K562 (cell line): ENCODE measurements at regions not wholly inside any gene's neighbourhood (a gene's known extent, or its start where the extent isn't known, plus 50 kb on each side); places are given as distances from the start of the nearest gene placed in this dataset.

Experiments
- ATAC-seq: fragments of 200-7000 bp; cut with Tn5 transposase; 3 replicates; pipeline ENCODE4 v1.9.1; 2020; ENCODE audit warnings: moderate library complexity
- BruUV-seq: library from RNA; stranded (reverse); fragments of 400-500 nt; replicated peaks from 2 replicates; lab custom pipeline; 2021; lab: Mats Ljungman, UMichigan
- CTCF ChIA-PET: fragments of 300-600 bp; formaldehyde crosslinking; extraction: SDS; loops from one replicate; lab custom pipeline; 2021; ENCODE audit warnings: low intra/inter-chr PET ratio; lab: Yijun Ruan, JAX
- POLR2A ChIA-PET: fragments of 300-600, 350-650 bp; sonication (Branson Sonifier 250); formaldehyde crosslinking; extraction: SDS; loops from one replicate; lab custom pipeline; 2021; ENCODE audit warnings: antibody characterized with exemption, inconsistent platforms; lab: Yijun Ruan, JAX
- DNase-seq, 4 experiments: peaks; one replicate each; pipeline versions ENCODE4 v3.0.0 to v3.0.0-alpha.2; 2011 to 2018; ENCODE audit warnings: low spot score in 3 of 4, mixed read lengths in 3 of 4; ENCODE audit errors: extremely low read depth in 1 of 4
- FAIRE-seq: peaks from 2 replicates; lab custom pipeline; 2011; peaks lifted over from hg19 to GRCh38; lab: Jason Lieb, UNC
- H2AFZ ChIP-seq: 2 replicates; pipeline ENCODE4 v1.6.0; 2011; ENCODE audit warnings: low read depth, low read length, control low read depth, inconsistent platforms
- H3K27ac ChIP-seq: fragments of 200-600 bp; 3 replicates; pipeline ENCODE4 v1.8.0; 2011; ENCODE audit warnings: low read depth, mild to moderate bottlenecking, control low read depth, inconsistent platforms, low read length, moderate library complexity, mixed read lengths; ENCODE audit errors: extremely low read depth
- H3K27me3 ChIP-seq, 2 experiments: fragments of 300-600 bp in 1 of 2; 2 replicates in 1 of 2; 3 replicates in 1 of 2; pipeline versions ENCODE4 v1.6.0 to v1.8.0; 2011; ENCODE audit warnings: inconsistent platforms in 2 of 2, low read length in 2 of 2, mild to moderate bottlenecking in 1 of 2, mixed read lengths in 1 of 2, moderate library complexity in 1 of 2; ENCODE audit not compliant: control insufficient read depth in 2 of 2, insufficient read depth in 2 of 2
- H3K36me3 ChIP-seq: fragments of 300-600 bp; 3 replicates; pipeline ENCODE4 v1.8.0; 2011; ENCODE audit warnings: mild to moderate bottlenecking, low read length, inconsistent platforms; ENCODE audit not compliant: control insufficient read depth, insufficient read depth
- H3K4me1 ChIP-seq, 2 experiments: fragments of 200-600 bp in 1 of 2; replicated peaks in 1 of 2; 2 replicates in 1 of 2; 3 replicates in 1 of 2; pipeline versions ENCODE4 v1.5.1 to v1.8.0; 2011; ENCODE audit warnings: inconsistent platforms in 2 of 2, low read length in 2 of 2, mild to moderate bottlenecking in 1 of 2, mixed read lengths in 1 of 2, moderate library complexity in 1 of 2; ENCODE audit not compliant: control insufficient read depth in 2 of 2, insufficient read depth in 2 of 2
- H3K4me2 ChIP-seq: 2 replicates; pipeline ENCODE4 v1.6.1; 2011; ENCODE audit warnings: low read length, control low read depth, inconsistent platforms, mixed read lengths; ENCODE audit not compliant: insufficient read depth
- H3K4me3 ChIP-seq: fragments of 200-600 bp; sonication (generic), shearing (Covaris generic); 2 replicates; pipeline ENCODE4 v1.5.1; 2016; ENCODE audit warnings: control low read depth, inconsistent platforms
- H3K79me2 ChIP-seq: fragments of 200-600 bp; 3 replicates; pipeline ENCODE4 v1.8.0; 2011; ENCODE audit warnings: low read length, inconsistent platforms; ENCODE audit not compliant: control insufficient read depth, insufficient read depth
- H3K9ac ChIP-seq, 2 experiments: 2 replicates each; pipeline versions ENCODE4 v1.6.0 to v1.6.1; 2011; ENCODE audit warnings: low read depth in 2 of 2, low read length in 2 of 2, control low read depth in 1 of 2, inconsistent platforms in 1 of 2, mild to moderate bottlenecking in 1 of 2, mixed read lengths in 1 of 2; ENCODE audit not compliant: insufficient read depth in 1 of 2
- H3K9me1 ChIP-seq: one replicate; pipeline ENCODE4 v1.6.0; 2011; ENCODE audit warnings: inconsistent platforms, mild to moderate bottlenecking, low read length, moderate library complexity; ENCODE audit not compliant: control insufficient read depth, insufficient read depth
- H3K9me3 ChIP-seq: replicated peaks from 2 replicates; pipeline ENCODE4 v1.5.1; 2011; ENCODE audit warnings: low read depth, low read length, inconsistent platforms; ENCODE audit not compliant: control insufficient read depth, insufficient read depth
- H4K20me1 ChIP-seq: replicated peaks from 2 replicates; pipeline ENCODE4 v1.6.1; 2011; ENCODE audit warnings: low read length, inconsistent platforms, mixed read lengths; ENCODE audit not compliant: control insufficient read depth, insufficient read depth
- BCL6 ChIP-seq: fragments of 250-450 bp; sonication (Bioruptor Pico); IDR thresholded peaks from 2 replicates; pipeline ENCODE4 v1.4.0; 2020
- CEBPB ChIP-seq: fragments of 450-650 bp; IDR thresholded peaks from 2 replicates; pipeline ENCODE4 v1.6.1; 2016; ENCODE audit warnings: missing genetic modification characterization, missing compliant biosample characterization
- ELF1 ChIP-seq: fragments of 200-800 bp; sonication (Bioruptor generic); IDR thresholded peaks from 2 replicates; pipeline ENCODE4 v1.6.1; 2016; ENCODE audit warnings: missing genetic modification characterization, missing compliant biosample characterization
- FIP1L1 ChIP-seq: fragments of 200-400 bp; formaldehyde crosslinking; IDR thresholded peaks from 2 replicates; pipeline ENCODE4 v1.6.1; 2018; ENCODE audit warnings: mild to moderate bottlenecking, low read depth, low read length; ENCODE audit not compliant: poor library complexity, severe bottlenecking
- KLF1 ChIP-seq: fragments of 450-650 bp; IDR thresholded peaks from 2 replicates; pipeline ENCODE4 v1.6.1; 2016; ENCODE audit warnings: missing genetic modification characterization, missing compliant biosample characterization
- MCM2 ChIP-seq: fragments of 450-650 bp; IDR thresholded peaks from 2 replicates; pipeline ENCODE4 v1.6.1; 2017; ENCODE audit warnings: low read depth, mild to moderate bottlenecking
- MTA3 ChIP-seq: fragments of 450-650 bp; formaldehyde crosslinking; IDR thresholded peaks from 2 replicates; pipeline ENCODE4 v1.6.1; 2017; ENCODE audit warnings: mild to moderate bottlenecking, borderline replicate concordance
- PHTF2 ChIP-seq: fragments of 250-450 bp; sonication (Bioruptor Pico); IDR thresholded peaks from 2 replicates; pipeline ENCODE4 v1.5.0; 2021; ENCODE audit warnings: mild to moderate bottlenecking
- POLR2A ChIP-seq: fragments of 450-650 bp; conservative IDR thresholded peaks from 2 replicates; pipeline ENCODE4 v1.6.1; 2016
- PRMT5 ChIP-seq: sonication (generic); formaldehyde crosslinking; IDR thresholded peaks from 2 replicates; pipeline ENCODE4 v1.5.0; 2020; ENCODE audit warnings: missing genetic modification reagents
- RBM34 ChIP-seq: fragments of 200-400 bp; formaldehyde crosslinking; IDR thresholded peaks from 2 replicates; pipeline ENCODE4 v1.6.1; 2018; ENCODE audit warnings: low read length, borderline replicate concordance; ENCODE audit not compliant: insufficient read depth
- SIX5 ChIP-seq, 2 experiments: IDR thresholded peaks; 2 replicates each; pipeline ENCODE4 v1.6.1; 2011; ENCODE audit warnings: low read length in 2 of 2, borderline replicate concordance in 1 of 2, low read depth in 1 of 2, mild to moderate bottlenecking in 1 of 2, moderate library complexity in 1 of 2; ENCODE audit not compliant: insufficient read depth in 1 of 2
- SRSF3 ChIP-seq: fragments of 200-400 bp; formaldehyde crosslinking; IDR thresholded peaks from 2 replicates; pipeline ENCODE4 v1.6.1; 2016; ENCODE audit warnings: mild to moderate bottlenecking, low read length, moderate library complexity; ENCODE audit not compliant: insufficient read depth
- ZNF165 ChIP-seq: fragments of 250-450 bp; sonication (Bioruptor Pico); IDR thresholded peaks from 2 replicates; pipeline ENCODE4 v1.4.0; 2020; ENCODE audit warnings: borderline replicate concordance
- ZNF668 ChIP-seq: fragments of 250-450 bp; sonication (Bioruptor Pico); IDR thresholded peaks from 2 replicates; pipeline ENCODE4 v1.8.0; 2022; ENCODE audit warnings: mild to moderate bottlenecking, inconsistent platforms
- WGBS: fragments of 100-300 bp; shearing (Covaris generic); methylation state at CpG from one replicate; pipeline ENCODE4 v1.1.6; 2016; ENCODE audit warnings: low coverage, mixed read lengths; ENCODE audit not compliant: insufficient coverage; ENCODE audit errors: missing lambda C conversion rate; 5-methylcytosine and 5-hydroxymethylcytosine counted together
- in situ Hi-C: fragments of 300-500 bp; cut with MboI; formaldehyde crosslinking; loops from 4 replicates; pipeline ENCODE4 v1.15.0; 2018; ENCODE audit warnings: inconsistent platforms, mixed read lengths
- intact Hi-C: fragments of 100-400 bp; cut with micrococcal nuclease; formaldehyde crosslinking; loops from 2 replicates; pipeline ENCODE4 v1.14.2; 2022
- TF ChIP-seq, protein P1 (sequence below): fragments of 450-650 bp; conservative IDR thresholded peaks from 2 replicates; pipeline ENCODE4 v1.6.1; 2016; ENCODE audit warnings: missing genetic modification characterization, low read depth, mild to moderate bottlenecking, control low read depth, missing compliant biosample characterization

DNA sequence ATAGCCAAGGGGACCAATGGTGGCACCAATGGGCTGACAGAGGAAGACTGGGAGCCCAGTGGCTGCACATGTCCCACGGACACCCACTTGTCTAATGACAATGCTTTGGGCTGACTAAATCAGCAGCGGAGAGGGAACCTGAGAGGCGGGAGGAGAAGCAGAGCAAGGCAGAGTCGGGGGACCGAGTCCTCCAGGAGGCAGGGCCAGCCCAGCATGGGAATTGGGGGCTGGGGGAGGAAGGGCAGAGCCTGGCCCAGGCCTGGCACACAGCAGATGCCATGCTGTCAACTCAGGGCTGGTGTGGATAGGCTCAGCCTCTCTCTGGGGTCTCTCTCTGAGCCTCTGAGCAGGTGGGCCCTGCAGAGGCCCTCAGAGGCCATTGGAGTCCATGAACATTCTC lies 78.4 kb upstream of the KLF13 start:
- H3K79me2 ChIP-seq = no peaks in the 10 kb centered on the region
- H2AFZ ChIP-seq = no peak overlapping the region
- intact Hi-C loops = no loop called here
- H3K9me3 ChIP-seq = no peaks in the 10 kb centered on the region
- no TSS peak for BruUV-seq
- H3K27ac ChIP-seq = no peak overlapping the region
- peaks cover 3% of the 10 kb centered on the region for H3K9me1 ChIP-seq
- H3K4me1 ChIP-seq = no peaks in the 10 kb centered on the region
- no peak for TF ChIP-seq CEBPB (tag)
- TF ChIP-seq KLF1 (tag) = no peak
- TF ChIP-seq, protein P1, sequence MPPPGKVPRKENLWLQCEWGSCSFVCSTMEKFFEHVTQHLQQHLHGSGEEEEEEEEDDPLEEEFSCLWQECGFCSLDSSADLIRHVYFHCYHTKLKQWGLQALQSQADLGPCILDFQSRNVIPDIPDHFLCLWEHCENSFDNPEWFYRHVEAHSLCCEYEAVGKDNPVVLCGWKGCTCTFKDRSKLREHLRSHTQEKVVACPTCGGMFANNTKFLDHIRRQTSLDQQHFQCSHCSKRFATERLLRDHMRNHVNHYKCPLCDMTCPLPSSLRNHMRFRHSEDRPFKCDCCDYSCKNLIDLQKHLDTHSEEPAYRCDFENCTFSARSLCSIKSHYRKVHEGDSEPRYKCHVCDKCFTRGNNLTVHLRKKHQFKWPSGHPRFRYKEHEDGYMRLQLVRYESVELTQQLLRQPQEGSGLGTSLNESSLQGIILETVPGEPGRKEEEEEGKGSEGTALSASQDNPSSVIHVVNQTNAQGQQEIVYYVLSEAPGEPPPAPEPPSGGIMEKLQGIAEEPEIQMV (tag) = no peak
- TF ChIP-seq SIX5 (IDR thresholded peaks at IDR 0.05; ENCODE audit: borderline replicate concordance in 1 of 2, insufficient read depth in 1 of 2, low read depth in 1 of 2, low read length in 2 of 2) = no peak
- TF ChIP-seq MCM2 = no peak
- TF ChIP-seq RBM34 = no peak
- TF ChIP-seq ZNF668 (CRISPR knock-in tag) = no peak
- TF ChIP-seq PHTF2 (CRISPR knock-in tag) = no peak
- TF ChIP-seq PRMT5 (CRISPR knock-in tag) = no peak
- TF ChIP-seq ZNF165 (CRISPR knock-in tag) = no peak
- no peak for TF ChIP-seq BCL6
- TF ChIP-seq POLR2A = no peak
- no peak for TF ChIP-seq MTA3
- no peak for TF ChIP-seq SRSF3
- no peak for TF ChIP-seq FIP1L1
- no peak for TF ChIP-seq ELF1
- TF ChIP-seq, all 486 proteins: peak for 0
- POLR2A ChIA-PET = no interaction called here
- H3K4me3 ChIP-seq = no peak overlapping the region
- peaks cover 12 to 52% of the 10 kb centered on the region in 2 experiments for H3K27me3 ChIP-seq
- no peaks in the 10 kb centered on the region for H3K36me3 ChIP-seq
- CTCF ChIA-PET = no interaction called here
- no peak overlapping the region for H3K4me2 ChIP-seq
- H3K9ac ChIP-seq = no peak overlapping the region
- ATAC-seq (no peak), FAIRE-seq (no peak), DNase-seq (no peak)
- WGBS = 0% methylated on average over 5 of the region's 5 CpGs
- peaks cover 7% of the 10 kb centered on the region; the same call in 1 of the 2 replicates for H4K20me1 ChIP-seq
- in situ Hi-C loops = no loop called here
